ENCODE measurements at regions not wholly inside any gene's neighbourhood (a gene's known extent, or its start where the extent isn't known, plus 50 kb on each side); places are given as distances from the start of the nearest gene placed in this dataset.

DNA sequence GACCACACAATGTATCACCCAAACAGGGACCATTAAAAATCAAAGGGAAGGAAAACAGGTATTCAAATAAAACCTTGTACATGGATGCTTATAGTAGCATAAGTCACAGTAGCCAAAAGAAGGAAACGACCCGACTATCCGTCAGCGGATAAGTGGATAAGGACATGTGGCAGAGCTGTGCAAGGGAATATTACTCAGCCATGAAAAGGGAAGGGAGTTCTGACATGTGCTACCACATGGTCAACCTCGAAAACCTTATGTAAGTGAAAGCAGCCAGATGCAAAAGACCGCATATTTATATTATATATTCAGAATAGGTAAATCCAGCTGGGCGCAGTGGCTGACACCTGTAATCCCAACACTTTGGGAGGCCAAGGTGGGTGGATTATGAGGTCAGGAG lies 193.3 kb downstream of the NPHP4 start:
- TF ChIP-seq, protein P1, sequence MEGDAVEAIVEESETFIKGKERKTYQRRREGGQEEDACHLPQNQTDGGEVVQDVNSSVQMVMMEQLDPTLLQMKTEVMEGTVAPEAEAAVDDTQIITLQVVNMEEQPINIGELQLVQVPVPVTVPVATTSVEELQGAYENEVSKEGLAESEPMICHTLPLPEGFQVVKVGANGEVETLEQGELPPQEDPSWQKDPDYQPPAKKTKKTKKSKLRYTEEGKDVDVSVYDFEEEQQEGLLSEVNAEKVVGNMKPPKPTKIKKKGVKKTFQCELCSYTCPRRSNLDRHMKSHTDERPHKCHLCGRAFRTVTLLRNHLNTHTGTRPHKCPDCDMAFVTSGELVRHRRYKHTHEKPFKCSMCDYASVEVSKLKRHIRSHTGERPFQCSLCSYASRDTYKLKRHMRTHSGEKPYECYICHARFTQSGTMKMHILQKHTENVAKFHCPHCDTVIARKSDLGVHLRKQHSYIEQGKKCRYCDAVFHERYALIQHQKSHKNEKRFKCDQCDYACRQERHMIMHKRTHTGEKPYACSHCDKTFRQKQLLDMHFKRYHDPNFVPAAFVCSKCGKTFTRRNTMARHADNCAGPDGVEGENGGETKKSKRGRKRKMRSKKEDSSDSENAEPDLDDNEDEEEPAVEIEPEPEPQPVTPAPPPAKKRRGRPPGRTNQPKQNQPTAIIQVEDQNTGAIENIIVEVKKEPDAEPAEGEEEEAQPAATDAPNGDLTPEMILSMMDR (IDR thresholded peaks at IDR 0.05) = no peak
- no peak for TF ChIP-seq POLR2A (IDR thresholded peaks at IDR 0.05)
